H1 (cell line): ENCODE measurements at regions not wholly inside any gene's neighbourhood (a gene's known extent, or its start where the extent isn't known, plus 50 kb on each side); places are given as distances from the start of the nearest gene placed in this dataset.

ENCODE experiments used
- CTCF ChIA-PET: fragments of 300-600 bp; sonication (Branson Sonifier 250); formaldehyde crosslinking; loops from one replicate; lab custom pipeline; 2021; ENCODE audit not compliant: partially characterized antibody; lab: Charles Lee
- POLR2A ChIA-PET: fragments of 300-600 bp; sonication (Branson Sonifier 250); formaldehyde crosslinking; loops from one replicate; lab custom pipeline; 2021; ENCODE audit warnings: inconsistent platforms; ENCODE audit not compliant: partially characterized antibody; lab: Charles Lee
- DNase-seq, 2 experiments: peaks; one replicate each; pipeline versions ENCODE4 v3.0.0 to v3.0.0-alpha.2; 2010 to 2022; ENCODE audit warnings: low spot score in 2 of 2, low read depth in 1 of 2, mixed read lengths in 1 of 2
- FAIRE-seq: peaks from 2 replicates; lab custom pipeline; 2011; peaks lifted over from hg19 to GRCh38; lab: Jason Lieb, UNC
- H2AFZ ChIP-seq: 2 replicates; pipeline ENCODE4 v1.8.1; 2012; ENCODE audit warnings: low read length, inconsistent platforms
- H2AK5ac ChIP-seq: 2 replicates; pipeline ENCODE4 v1.6.1; 2013; ENCODE audit warnings: low read depth, low read length
- H2BK120ac ChIP-seq: replicated peaks from 2 replicates; pipeline ENCODE3; 2013; ENCODE audit warnings: low read depth, low read length, inconsistent platforms
- H2BK12ac ChIP-seq: 2 replicates; pipeline ENCODE4 v1.6.1; 2013; ENCODE audit warnings: low read depth, low read length
- H2BK15ac ChIP-seq: 2 replicates; pipeline ENCODE4 v1.6.1; 2013; ENCODE audit warnings: low read length
- H2BK20ac ChIP-seq: 2 replicates; pipeline ENCODE4 v1.6.1; 2013; ENCODE audit warnings: low read length
- H2BK5ac ChIP-seq: 2 replicates; pipeline ENCODE4 v1.6.1; 2013; ENCODE audit warnings: low read depth, low read length
- H3K14ac ChIP-seq: 2 replicates; pipeline ENCODE4 v1.6.1; 2013; ENCODE audit warnings: inconsistent platforms; ENCODE audit not compliant: insufficient read length
- H3K18ac ChIP-seq: 2 replicates; pipeline ENCODE4 v1.6.1; 2013; ENCODE audit warnings: low read length; ENCODE audit errors: extremely low read depth
- H3K23ac ChIP-seq: 2 replicates; pipeline ENCODE4 v1.6.1; 2013; ENCODE audit warnings: inconsistent platforms; ENCODE audit not compliant: insufficient read length
- H3K23me2 ChIP-seq: 2 replicates; pipeline ENCODE4 v1.6.1; 2013; ENCODE audit warnings: low read depth, low read length
- H3K27ac ChIP-seq: 2 replicates; pipeline ENCODE4 v1.6.1; 2011; ENCODE audit warnings: low read depth, low read length, inconsistent platforms
- H3K27me3 ChIP-seq, 4 experiments: replicated peaks in 1 of 4; 1 replicate in 1 of 4; 2 replicates in 3 of 4; pipeline versions ENCODE4 v1.6.1 to v1.8.1; 2011 to 2013; ENCODE audit warnings: low read length in 3 of 4, mild to moderate bottlenecking in 3 of 4, inconsistent platforms in 2 of 4, mixed read lengths in 2 of 4, moderate library complexity in 1 of 4; ENCODE audit not compliant: control insufficient read depth in 3 of 4, insufficient read depth in 3 of 4; ENCODE audit errors: extremely low read depth in 1 of 4
- H3K36me3 ChIP-seq, 4 experiments: 2 replicates each; pipeline versions ENCODE4 v1.6.1 to v1.8.1; 2011 to 2013; ENCODE audit warnings: mild to moderate bottlenecking in 4 of 4, low read length in 3 of 4, moderate library complexity in 2 of 4, control low read depth in 1 of 4, inconsistent platforms in 1 of 4; ENCODE audit not compliant: insufficient read depth in 4 of 4, control insufficient read depth in 2 of 4
- H3K4ac ChIP-seq: replicated peaks from 2 replicates; pipeline ENCODE3; 2013; ENCODE audit warnings: low read length, low read depth, mixed read lengths, inconsistent platforms; ENCODE audit not compliant: insufficient read length
- H3K4me1 ChIP-seq, 4 experiments: replicated peaks in 1 of 4; 1 replicate in 1 of 4; 2 replicates in 3 of 4; pipeline versions ENCODE4 v1.6.1 to v1.8.1; 2011 to 2013; ENCODE audit warnings: low read length in 3 of 4, inconsistent platforms in 2 of 4, mixed read lengths in 1 of 4; ENCODE audit not compliant: insufficient read depth in 4 of 4, control insufficient read depth in 3 of 4
- H3K4me2 ChIP-seq, 2 experiments: 2 replicates each; pipeline versions ENCODE4 v1.6.1 to v1.8.1; 2011 to 2013; ENCODE audit warnings: low read depth in 2 of 2, low read length in 2 of 2, control low read depth in 1 of 2, inconsistent platforms in 1 of 2, mild to moderate bottlenecking in 1 of 2; ENCODE audit not compliant: insufficient read depth in 1 of 2
- H3K4me3 ChIP-seq, 4 experiments: fragments of 200-600, 300-600 bp in 1 of 4; sonication (generic), shearing (Covaris generic), sonication (Bioruptor Twin) in 1 of 4; 2 replicates each; pipeline versions ENCODE4 v1.5.1 to v1.8.1; 2011 to 2016; ENCODE audit warnings: low read length in 4 of 4, low read depth in 3 of 4, control low read depth in 2 of 4, inconsistent platforms in 2 of 4, mild to moderate bottlenecking in 2 of 4, mixed read lengths in 1 of 4, moderate library complexity in 1 of 4; ENCODE audit not compliant: insufficient read depth in 2 of 4; ENCODE audit errors: extremely low read depth in 1 of 4
- H3K56ac ChIP-seq: replicated peaks from 2 replicates; pipeline ENCODE3; 2013; ENCODE audit warnings: low read depth, mild to moderate bottlenecking, mixed read lengths, low read length, inconsistent platforms; ENCODE audit not compliant: insufficient read length
- H3K79me1 ChIP-seq: 2 replicates; pipeline ENCODE4 v1.6.1; 2013; ENCODE audit warnings: low read depth, low read length, control low read depth
- H3K79me2 ChIP-seq, 2 experiments: 2 replicates each; pipeline versions ENCODE4 v1.6.1 to v1.8.1; 2012 to 2013; ENCODE audit warnings: low read length in 2 of 2, mild to moderate bottlenecking in 2 of 2, inconsistent platforms in 1 of 2; ENCODE audit not compliant: insufficient read depth in 2 of 2, control insufficient read depth in 1 of 2
- H3K9ac ChIP-seq, 4 experiments: replicated peaks in 1 of 4; 1 replicate in 1 of 4; 2 replicates in 3 of 4; pipeline versions ENCODE4 v1.6.1 to v1.8.1; 2011 to 2013; ENCODE audit warnings: low read depth in 3 of 4, low read length in 3 of 4, control low read depth in 2 of 4, mild to moderate bottlenecking in 2 of 4, moderate library complexity in 2 of 4, inconsistent platforms in 1 of 4; ENCODE audit errors: extremely low read depth in 1 of 4
- H3K9me3 ChIP-seq, 2 experiments: 2 replicates each; pipeline versions ENCODE4 v1.6.1 to v1.8.1; 2012 to 2013; ENCODE audit warnings: mild to moderate bottlenecking in 2 of 2, moderate library complexity in 2 of 2, control low read depth in 1 of 2, inconsistent platforms in 1 of 2, low read depth in 1 of 2, low read length in 1 of 2, mixed read lengths in 1 of 2; ENCODE audit not compliant: insufficient read depth in 2 of 2
- H4K20me1 ChIP-seq, 2 experiments: replicated peaks in 1 of 2; 2 replicates each; pipeline versions ENCODE3 to v1.8.1; 2011 to 2013; ENCODE audit warnings: inconsistent platforms in 2 of 2, low read length in 2 of 2, mild to moderate bottlenecking in 1 of 2; ENCODE audit not compliant: insufficient read depth in 2 of 2, control insufficient read depth in 1 of 2
- H4K5ac ChIP-seq: 2 replicates; pipeline ENCODE4 v1.6.1; 2013; ENCODE audit warnings: low read length, low read depth, mixed read lengths, inconsistent platforms; ENCODE audit not compliant: insufficient read length
- H4K8ac ChIP-seq: 2 replicates; pipeline ENCODE4 v1.8.0; 2013; ENCODE audit warnings: mild to moderate bottlenecking, moderate library complexity, low read length, inconsistent platforms; ENCODE audit not compliant: insufficient read depth; ENCODE audit errors: extremely low read depth
- H4K91ac ChIP-seq: replicated peaks from 2 replicates; pipeline ENCODE3; 2013; ENCODE audit warnings: low read length, mixed read lengths, inconsistent platforms; ENCODE audit not compliant: insufficient read length
- CBX5 ChIP-seq: fragments of 300-800, 300-1000 bp; sonication (generic); IDR thresholded peaks from 2 replicates; pipeline ENCODE4 v1.7.1; 2016; ENCODE audit warnings: antibody characterized with exemption, low read length, low read depth
- CBX8 ChIP-seq: fragments of 300-800, 300-1000 bp; sonication (generic); IDR thresholded peaks from 2 replicates; pipeline ENCODE4 v1.7.1; 2016; ENCODE audit warnings: low read depth, low read length, borderline replicate concordance
- CREB1 ChIP-seq: IDR thresholded peaks from 2 replicates; pipeline ENCODE4 v1.6.1; 2012; ENCODE audit warnings: inconsistent platforms
- EZH2 ChIP-seq: fragments of 200-600 bp; sonication (generic); IDR thresholded peaks from 2 replicates; pipeline ENCODE4 v1.7.1; 2012; ENCODE audit warnings: low read depth, mild to moderate bottlenecking, moderate library complexity, low read length, inconsistent platforms; ENCODE audit not compliant: severe bottlenecking
- GTF2F1 ChIP-seq: IDR thresholded peaks from 2 replicates; pipeline ENCODE4 v1.6.1; 2012; ENCODE audit warnings: low read depth, low read length, improper control_type of control experiment, borderline replicate concordance
- HDAC2 ChIP-seq, 2 experiments: fragments of 300-600 bp in 1 of 2; sonication (generic) in 1 of 2; IDR thresholded peaks; 2 replicates each; pipeline ENCODE4 v1.6.1; 2011 to 2012; ENCODE audit warnings: low read depth in 2 of 2, low read length in 2 of 2, mild to moderate bottlenecking in 2 of 2, moderate library complexity in 2 of 2, borderline replicate concordance in 1 of 2, inconsistent platforms in 1 of 2
- JUN ChIP-seq: IDR thresholded peaks from 2 replicates; pipeline ENCODE4 v1.6.1; 2011; ENCODE audit warnings: low read depth, mild to moderate bottlenecking, improper control_type of control experiment, low read length
- KDM5A ChIP-seq: fragments of 200-600 bp; IDR thresholded peaks from 2 replicates; pipeline ENCODE4 v1.7.1; 2012; ENCODE audit warnings: mild to moderate bottlenecking, low read length, inconsistent platforms, mixed read lengths
- MAFK ChIP-seq: IDR thresholded peaks from 2 replicates; pipeline ENCODE4 v1.6.1; 2012; ENCODE audit warnings: low read depth, mild to moderate bottlenecking, improper control_type of control experiment, low read length
- POLR2A ChIP-seq, 2 experiments: IDR thresholded peaks; 1 replicate in 1 of 2; 2 replicates in 1 of 2; pipeline ENCODE4 v1.6.1; 2011; ENCODE audit warnings: low read depth in 2 of 2, low read length in 2 of 2, mild to moderate bottlenecking in 2 of 2; ENCODE audit errors: control extremely low read depth in 1 of 2
- POU5F1 ChIP-seq: IDR thresholded peaks from 2 replicates; pipeline ENCODE4 v1.6.1; 2011; ENCODE audit warnings: low read depth, mild to moderate bottlenecking, low read length, moderate library complexity
- SAP30 ChIP-seq: fragments of 300-600 bp; sonication (generic); IDR thresholded peaks from 2 replicates; pipeline ENCODE4 v1.7.1; 2012; ENCODE audit warnings: low read length, moderate library complexity, mild to moderate bottlenecking, inconsistent platforms; ENCODE audit not compliant: insufficient read depth, insufficient replicate concordance
- SP1 ChIP-seq: IDR thresholded peaks from 2 replicates; pipeline ENCODE4 v1.6.1; 2011; ENCODE audit warnings: low read depth, low read length
- TCF12 ChIP-seq: IDR thresholded peaks from 2 replicates; pipeline ENCODE4 v1.6.1; 2011; ENCODE audit warnings: low read depth, mild to moderate bottlenecking, low read length
- YY1 ChIP-seq: IDR thresholded peaks from 2 replicates; pipeline ENCODE4 v1.6.1; 2011; ENCODE audit warnings: low read depth, mild to moderate bottlenecking, low read length
- WGBS, 2 experiments: shearing (Covaris generic) in 1 of 2; methylation state at CpG; one replicate each; pipeline versions ENCODE4 v1.1.6 to v1.1.7; 2013 to 2015; ENCODE audit warnings: low lambda C conversion rate in 2 of 2, mixed read lengths in 2 of 2, inconsistent platforms in 1 of 2, low coverage in 1 of 2, missing lambda C conversion rate in 1 of 2; ENCODE audit not compliant: insufficient replicate concordance in 2 of 2, insufficient coverage in 1 of 2, insufficient read length in 1 of 2; ENCODE audit errors: extremely low coverage in 1 of 2, missing lambda C conversion rate in 1 of 2; 5-methylcytosine and 5-hydroxymethylcytosine counted together
- TF ChIP-seq, protein P1 (sequence below): IDR thresholded peaks from 2 replicates; pipeline ENCODE4 v1.6.1; 2012; ENCODE audit warnings: inconsistent platforms

DNA sequence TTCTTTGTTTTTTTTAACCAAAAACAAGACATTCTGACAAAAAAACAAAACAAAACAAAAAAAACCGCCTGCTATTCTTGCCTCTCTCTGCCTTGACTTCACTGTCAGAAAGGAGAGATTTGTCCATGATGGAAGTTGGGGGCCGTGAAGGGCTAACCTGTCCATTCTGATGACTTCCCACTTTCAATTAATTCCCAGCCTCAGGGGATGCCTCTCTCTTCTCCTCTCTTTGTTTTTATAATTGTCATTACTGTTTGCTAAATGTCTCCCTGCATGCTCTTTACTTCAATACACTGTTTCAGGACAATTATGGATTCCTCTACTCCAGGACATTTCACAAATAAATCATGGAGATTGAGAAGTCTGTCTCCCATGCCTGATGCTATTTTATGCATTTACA lies 130.5 kb upstream of the CNR1 start:
- FAIRE-seq: no peak
- Histone ChIP-seq H2BK5ac (no peak overlapping the region), H3K4me3 (no peak overlapping the region), H3K18ac (no peak overlapping the region), H3K9me3 (no peaks in the 10 kb centered on the region), H2AFZ (no peak overlapping the region; the same call in 1 of the 2 replicates), H3K4me1 (0 out of 7 replicates have a peak, but pooled peaks cover 0 to 2% (median 0%) of the 10 kb centered on the region in 4 experiments), H2BK12ac (no peak overlapping the region), H3K23ac (no peak overlapping the region), H3K36me3 (no peaks in the 10 kb centered on the region), H3K23me2 (no peaks in the 10 kb centered on the region), H4K5ac (no peak overlapping the region), H2BK20ac (no peak overlapping the region), H3K4me2 (no peak overlapping the region), H3K27me3 (no peaks in the 10 kb centered on the region), H3K14ac (no peak overlapping the region), H3K4ac (no peak overlapping the region), H4K8ac (no peak overlapping the region), H2BK120ac (no peak overlapping the region), H3K27ac (no peak overlapping the region), H3K79me2 (no peaks in the 10 kb centered on the region), H4K91ac (no peak overlapping the region), H3K79me1 (no peaks in the 10 kb centered on the region), H3K56ac (no peak overlapping the region), H2AK5ac (no peak overlapping the region), H4K20me1 (no peaks in the 10 kb centered on the region), H3K9ac (no peak overlapping the region), H2BK15ac (no peak overlapping the region)
- WGBS, 2 experiments: 77% methylated on average over 2 of the region's 2 CpGs; no CpG with 5 or more reads in 1 of the 2 experiments
- ChIA-PET CTCF (no interaction called here), POLR2A (no interaction called here)
- DNase-seq: no peak
- TF ChIP-seq EZH2 (no peak), HDAC2 (IDR thresholded peaks at IDR 0.05; ENCODE audit: borderline replicate concordance in 1 of 2, low read depth in 2 of 2, low read length in 2 of 2) (no peak), GTF2F1 (no peak), CBX5 (no peak), CBX8 (no peak), SP1 (no peak), SAP30 (no peak), POU5F1 (no peak), TCF12 (no peak), KDM5A (no peak), CREB1 (no peak), YY1 (no peak), JUN (no peak), POLR2A (IDR thresholded peaks at IDR 0.05; ENCODE audit: control extremely low read depth in 1 of 2, low read depth in 2 of 2, low read length in 2 of 2) (no peak), MAFK (no peak)
- TF ChIP-seq, protein P1, sequence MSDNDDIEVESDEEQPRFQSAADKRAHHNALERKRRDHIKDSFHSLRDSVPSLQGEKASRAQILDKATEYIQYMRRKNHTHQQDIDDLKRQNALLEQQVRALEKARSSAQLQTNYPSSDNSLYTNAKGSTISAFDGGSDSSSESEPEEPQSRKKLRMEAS: no peak
